ENCODE measurements at regions not wholly inside any gene's neighbourhood (a gene's known extent, or its start where the extent isn't known, plus 50 kb on each side); places are given as distances from the start of the nearest gene placed in this dataset.

GRCh38 chr4:167973513-167973912 lies 118.8 kb upstream of the ANXA10 start:
- Histone ChIP-seq H3K4me2 (ENCODE audit: low read length) (no peak overlapping the region), H3F3A (ENCODE audit: insufficient read depth, low read length, poor library complexity, severe bottlenecking) (no peaks in the 10 kb centered on the region)

DNA sequence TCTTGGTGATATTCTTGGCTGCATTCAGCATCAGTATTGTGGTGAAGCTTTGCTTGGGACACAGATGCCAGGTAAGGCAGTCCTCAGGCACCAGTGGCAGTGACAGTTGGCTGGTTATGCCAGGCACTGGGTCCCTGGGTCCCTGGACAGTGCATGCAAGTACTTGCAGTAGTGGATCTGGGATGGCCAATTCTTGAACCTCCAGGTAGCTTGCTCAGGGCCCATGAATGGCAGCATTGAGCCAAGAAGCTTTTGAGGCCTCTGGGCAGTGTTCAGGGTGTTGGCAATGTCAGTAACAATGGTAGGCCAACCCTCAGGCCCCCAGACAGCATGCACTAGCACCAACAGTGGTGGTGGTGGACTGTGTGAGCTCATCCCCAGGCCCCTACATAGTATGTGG lies 106.8 kb upstream of the ANXA10 start:
- Histone ChIP-seq H3K79me2 (replicated peaks; ENCODE audit: insufficient read depth, low read length) (no peaks in the 10 kb centered on the region), H3K27me3 (ENCODE audit: insufficient read depth, low read depth, low read length) (no peaks in the 10 kb centered on the region), H3K4me3 (ENCODE audit: low read length) (no peak overlapping the region), H3K9me3 (ENCODE audit: low read length) (peaks cover 2% of the 10 kb centered on the region), H3K9me2 (ENCODE audit: insufficient read depth, low read length) (no peaks in the 10 kb centered on the region), H2AFZ (ENCODE audit: low read depth, low read length) (no peak overlapping the region), H3K9ac (ENCODE audit: low read length) (no peak overlapping the region), H3K36me3 (ENCODE audit: insufficient read depth, low read length) (no peaks in the 10 kb centered on the region), H3K4me2 (ENCODE audit: low read length) (no peak overlapping the region), H3F3A (ENCODE audit: insufficient read depth, low read length, poor library complexity, severe bottlenecking) (peaks cover 5% of the 10 kb centered on the region), H3K27ac (ENCODE audit: low read length) (no peak overlapping the region), H4K20me1 (ENCODE audit: insufficient read depth) (no peaks in the 10 kb centered on the region)
- TF ChIP-seq TAF1 (IDR thresholded peaks at IDR 0.05; ENCODE audit: low read depth) (no peak), POLR2AphosphoS5 (IDR thresholded peaks at IDR 0.05) (no peak), MXI1 (conservative IDR thresholded peaks at IDR 0.05; ENCODE audit: poor library complexity, severe bottlenecking) (no peak), EZH2 (IDR thresholded peaks at IDR 0.05; ENCODE audit: borderline replicate concordance, insufficient read depth, low read length, poor library complexity, severe bottlenecking) (no peak), SMC3 (conservative IDR thresholded peaks at IDR 0.05; ENCODE audit: poor library complexity) (no peak), EP300 (conservative IDR thresholded peaks at IDR 0.05; ENCODE audit: poor library complexity, severe bottlenecking) (no peak), RAD21 (conservative IDR thresholded peaks at IDR 0.05) (no peak), REST (IDR thresholded peaks at IDR 0.05; ENCODE audit: borderline replicate concordance) (no peak)
- TF ChIP-seq, protein P1, sequence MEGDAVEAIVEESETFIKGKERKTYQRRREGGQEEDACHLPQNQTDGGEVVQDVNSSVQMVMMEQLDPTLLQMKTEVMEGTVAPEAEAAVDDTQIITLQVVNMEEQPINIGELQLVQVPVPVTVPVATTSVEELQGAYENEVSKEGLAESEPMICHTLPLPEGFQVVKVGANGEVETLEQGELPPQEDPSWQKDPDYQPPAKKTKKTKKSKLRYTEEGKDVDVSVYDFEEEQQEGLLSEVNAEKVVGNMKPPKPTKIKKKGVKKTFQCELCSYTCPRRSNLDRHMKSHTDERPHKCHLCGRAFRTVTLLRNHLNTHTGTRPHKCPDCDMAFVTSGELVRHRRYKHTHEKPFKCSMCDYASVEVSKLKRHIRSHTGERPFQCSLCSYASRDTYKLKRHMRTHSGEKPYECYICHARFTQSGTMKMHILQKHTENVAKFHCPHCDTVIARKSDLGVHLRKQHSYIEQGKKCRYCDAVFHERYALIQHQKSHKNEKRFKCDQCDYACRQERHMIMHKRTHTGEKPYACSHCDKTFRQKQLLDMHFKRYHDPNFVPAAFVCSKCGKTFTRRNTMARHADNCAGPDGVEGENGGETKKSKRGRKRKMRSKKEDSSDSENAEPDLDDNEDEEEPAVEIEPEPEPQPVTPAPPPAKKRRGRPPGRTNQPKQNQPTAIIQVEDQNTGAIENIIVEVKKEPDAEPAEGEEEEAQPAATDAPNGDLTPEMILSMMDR (IDR thresholded peaks at IDR 0.05; ENCODE audit: poor library complexity, severe bottlenecking): no peak

More at GRCh38 chr4:167973513-167973912, 118.8 kb upstream of the ANXA10 start:
- Histone ChIP-seq H2AFZ (ENCODE audit: low read depth, low read length) (no peak overlapping the region), H3K36me3 (ENCODE audit: insufficient read depth, low read length) (no peaks in the 10 kb centered on the region), H4K20me1 (ENCODE audit: insufficient read depth) (no peaks in the 10 kb centered on the region), H3K9me2 (ENCODE audit: insufficient read depth, low read length) (no peaks in the 10 kb centered on the region), H3K9ac (ENCODE audit: low read length) (no peak overlapping the region), H3K79me2 (replicated peaks; ENCODE audit: insufficient read depth, low read length) (no peaks in the 10 kb centered on the region), H3K9me3 (ENCODE audit: low read length) (peaks cover 12% of the 10 kb centered on the region), H3K27me3 (ENCODE audit: insufficient read depth, low read depth, low read length) (no peaks in the 10 kb centered on the region), H3K27ac (ENCODE audit: low read length) (no peak overlapping the region), H3K4me3 (ENCODE audit: low read length) (no peak overlapping the region)
- TF ChIP-seq EP300 (conservative IDR thresholded peaks at IDR 0.05; ENCODE audit: poor library complexity, severe bottlenecking) (no peak), MXI1 (conservative IDR thresholded peaks at IDR 0.05; ENCODE audit: poor library complexity, severe bottlenecking) (no peak), TAF1 (IDR thresholded peaks at IDR 0.05; ENCODE audit: low read depth) (no peak), REST (IDR thresholded peaks at IDR 0.05; ENCODE audit: borderline replicate concordance) (no peak), EZH2 (IDR thresholded peaks at IDR 0.05; ENCODE audit: borderline replicate concordance, insufficient read depth, low read length, poor library complexity, severe bottlenecking) (no peak), SMC3 (conservative IDR thresholded peaks at IDR 0.05; ENCODE audit: poor library complexity) (no peak)
- TF ChIP-seq, protein P1 (IDR thresholded peaks at IDR 0.05; ENCODE audit: poor library complexity, severe bottlenecking): no peak

Measured in neural cell (in vitro differentiated cells).